GM15510 (cell line): ENCODE measurements at regions not wholly inside any gene's neighbourhood (a gene's known extent, or its start where the extent isn't known, plus 50 kb on each side); places are given as distances from the start of the nearest gene placed in this dataset.

Source experiments
- POLR2A ChIP-seq: IDR thresholded peaks from 3 replicates; pipeline ENCODE4 v1.6.1; 2011; ENCODE audit warnings: borderline replicate concordance; ENCODE audit not compliant: insufficient read length; ENCODE audit errors: extremely low read depth

- no peak for TF ChIP-seq POLR2A
Observed at GRCh38 chr4:53928825-53929224, 135.6 kb downstream of the CHIC2 start.

- TF ChIP-seq POLR2A, result no peak
Observed at GRCh38 chr4:53925050-53925605, 139.3 kb downstream of the CHIC2 start.

- TF ChIP-seq POLR2A, result no peak
Observed at GRCh38 chr4:53924333-53925049, 139.9 kb downstream of the CHIC2 start.

GRCh38 chr4:53923921-53924320 is 140.5 kb downstream of the CHIC2 start:
- no peak for TF ChIP-seq POLR2A

- TF ChIP-seq POLR2A, result no peak
Observed at GRCh38 chr4:53921856-53922255, 142.5 kb downstream of the CHIC2 start.

GRCh38 chr4:53920883-53921282 is 143.5 kb downstream of the CHIC2 start:
- TF ChIP-seq POLR2A, result no peak

DNA sequence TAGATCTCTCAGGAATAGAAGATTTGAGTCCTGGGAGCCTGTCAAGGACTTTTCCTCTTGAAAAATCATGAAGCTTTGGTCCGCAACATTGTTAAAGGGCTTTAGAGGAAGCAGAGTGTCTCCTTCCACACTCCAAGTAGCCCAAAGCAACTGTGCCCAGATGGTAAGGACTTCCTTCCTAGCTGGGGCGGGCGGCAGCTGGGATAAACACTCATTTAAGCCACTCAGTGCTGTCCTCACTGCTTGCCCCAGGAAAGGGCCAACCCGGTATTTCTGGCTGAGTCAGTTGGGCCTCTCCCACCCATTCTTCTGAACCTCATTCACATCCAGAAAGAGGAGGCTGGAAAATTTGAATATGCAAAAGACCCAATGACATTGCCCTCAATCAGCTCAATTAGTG is 144.3 kb downstream of the CHIC2 start:
- no peak for TF ChIP-seq POLR2A

DNA sequence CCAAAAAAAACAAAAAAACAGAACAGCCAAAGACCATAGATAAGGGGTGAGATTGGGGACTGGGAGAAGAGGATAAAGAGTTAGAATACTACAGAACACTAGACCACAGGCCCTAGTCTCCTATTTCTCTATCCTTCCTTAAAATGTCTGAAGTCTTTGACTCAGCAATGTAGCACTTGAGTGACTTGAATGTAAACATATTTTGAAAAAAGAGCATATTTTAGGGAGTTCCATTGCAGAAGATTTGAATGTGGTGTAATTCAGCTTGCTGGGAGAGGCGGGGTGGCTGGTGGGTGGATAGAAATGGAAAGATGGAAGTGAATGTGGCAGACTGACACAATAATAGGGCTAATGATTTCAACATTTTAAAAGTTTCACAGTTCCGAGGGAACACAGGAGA is 144.9 kb downstream of the CHIC2 start:
- no peak for TF ChIP-seq POLR2A

DNA sequence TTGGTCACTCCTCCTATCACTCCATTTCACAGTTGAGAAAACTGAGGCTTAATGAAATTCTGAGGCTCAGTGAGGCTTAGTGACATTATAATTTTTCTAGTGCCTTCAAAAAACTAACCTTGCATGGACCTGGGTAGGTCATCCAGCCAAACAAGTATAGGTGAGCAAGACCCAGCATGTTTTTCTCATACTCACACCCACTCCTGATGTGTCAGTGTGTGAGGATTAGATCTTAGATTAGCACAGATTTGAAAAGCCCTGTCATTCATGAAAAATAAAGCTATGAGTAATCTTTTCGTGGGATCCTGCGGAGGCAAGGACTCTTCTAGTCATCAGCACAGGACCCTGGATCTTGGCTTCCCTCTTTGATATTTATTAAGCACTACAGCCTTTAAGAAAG is 146.7 kb downstream of the CHIC2 start:
- TF ChIP-seq POLR2A, result no peak

- TF ChIP-seq POLR2A, result no peak
Observed at GRCh38 chr4:53916431-53916889, 147.9 kb downstream of the CHIC2 start.

GRCh38 chr4:53914313-53915016 is 149.9 kb downstream of the CHIC2 start:
- no peak for TF ChIP-seq POLR2A

GRCh38 chr4:53913771-53914170 is 150.6 kb downstream of the CHIC2 start:
- no peak for TF ChIP-seq POLR2A

DNA sequence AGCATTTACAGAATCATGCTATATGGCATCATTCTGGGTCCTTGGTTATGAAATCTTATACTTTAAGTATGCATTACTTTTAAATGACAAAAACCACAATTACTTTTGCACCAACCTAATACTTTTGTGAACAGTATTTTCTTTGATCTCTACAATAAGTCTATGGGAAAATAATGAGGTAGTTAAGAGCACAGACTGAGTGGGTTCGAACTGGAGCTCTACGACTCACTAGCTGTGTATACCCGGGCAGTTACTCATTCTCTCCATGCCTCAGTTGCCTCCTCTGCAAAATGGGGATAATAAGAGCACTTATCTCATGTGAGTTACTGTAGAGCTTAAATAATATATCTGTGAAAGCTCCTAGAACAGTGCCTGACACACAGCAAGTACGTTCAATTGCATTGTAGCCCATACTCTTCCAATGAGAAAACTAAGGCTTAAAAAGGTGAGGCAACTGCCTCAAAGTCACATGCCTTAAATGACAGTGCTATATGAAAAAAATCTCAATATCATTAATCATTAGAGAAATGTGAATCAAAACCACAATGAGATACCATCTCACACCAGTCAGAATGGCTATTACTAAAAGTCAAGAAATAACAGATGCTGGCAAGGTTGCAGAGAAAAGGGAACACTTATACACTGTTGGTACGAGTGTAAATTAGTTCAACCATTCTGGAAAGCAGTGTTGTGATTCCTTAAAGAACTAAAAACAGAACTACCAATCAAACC is 151.5 kb downstream of the CHIC2 start:
- TF ChIP-seq POLR2A, result no peak

- no peak for TF ChIP-seq POLR2A
Observed at GRCh38 chr4:53908661-53909078, 155.7 kb downstream of the CHIC2 start.

DNA sequence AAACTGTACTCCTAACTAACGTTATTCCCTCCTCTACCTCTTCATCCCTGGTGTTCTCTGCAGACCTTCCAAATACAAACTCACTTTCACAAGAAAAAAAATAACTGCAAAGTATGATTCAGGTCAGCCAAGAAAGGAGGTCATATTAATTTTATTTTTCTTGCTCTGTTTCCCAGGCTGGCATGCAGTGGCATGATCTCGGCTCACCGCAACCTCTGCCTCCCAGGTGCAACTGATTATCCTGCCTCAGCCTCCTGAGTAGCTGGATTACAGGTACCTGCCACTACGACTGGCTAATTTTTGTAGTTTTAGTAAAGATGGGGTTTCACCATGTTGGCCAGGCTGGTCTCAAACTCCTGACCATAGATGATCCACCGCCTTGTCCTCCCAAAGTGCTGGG is 156.6 kb downstream of the CHIC2 start:
- no peak for TF ChIP-seq POLR2A
